ENCODE measurements at regions not wholly inside any gene's neighbourhood (a gene's known extent, or its start where the extent isn't known, plus 50 kb on each side); places are given as distances from the start of the nearest gene placed in this dataset.
"Not testable (repeated sequence)": the region's sequence is repeated elsewhere in the genome, so short reads cannot be mapped to it uniquely, and the experiment has no call there.

DNA sequence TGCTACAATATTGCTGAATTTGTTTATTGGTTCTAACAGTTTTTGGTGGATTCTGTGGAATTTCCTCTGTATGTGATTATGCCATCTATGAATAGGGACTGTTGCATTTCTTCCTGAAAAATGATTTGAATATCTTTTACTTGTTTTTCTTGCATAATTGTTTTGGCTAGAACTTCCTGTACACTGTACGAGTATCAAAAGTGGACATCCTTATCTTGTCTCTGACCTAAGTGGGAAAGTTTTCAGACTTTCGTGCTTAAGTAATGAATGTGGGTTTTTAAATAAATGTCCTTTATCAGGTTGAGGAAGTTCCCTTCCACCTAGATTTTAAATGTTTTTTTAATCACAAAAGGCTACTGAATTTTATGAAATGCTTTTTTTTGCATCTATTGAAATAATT, 203.8 kb upstream of the ATP10A start:
- TF ChIP-seq POLR2A (IDR thresholded peaks at IDR 0.05) (no peak), POLR2AphosphoS5 (IDR thresholded peaks at IDR 0.05) (no peak)
- TF ChIP-seq, protein P1, sequence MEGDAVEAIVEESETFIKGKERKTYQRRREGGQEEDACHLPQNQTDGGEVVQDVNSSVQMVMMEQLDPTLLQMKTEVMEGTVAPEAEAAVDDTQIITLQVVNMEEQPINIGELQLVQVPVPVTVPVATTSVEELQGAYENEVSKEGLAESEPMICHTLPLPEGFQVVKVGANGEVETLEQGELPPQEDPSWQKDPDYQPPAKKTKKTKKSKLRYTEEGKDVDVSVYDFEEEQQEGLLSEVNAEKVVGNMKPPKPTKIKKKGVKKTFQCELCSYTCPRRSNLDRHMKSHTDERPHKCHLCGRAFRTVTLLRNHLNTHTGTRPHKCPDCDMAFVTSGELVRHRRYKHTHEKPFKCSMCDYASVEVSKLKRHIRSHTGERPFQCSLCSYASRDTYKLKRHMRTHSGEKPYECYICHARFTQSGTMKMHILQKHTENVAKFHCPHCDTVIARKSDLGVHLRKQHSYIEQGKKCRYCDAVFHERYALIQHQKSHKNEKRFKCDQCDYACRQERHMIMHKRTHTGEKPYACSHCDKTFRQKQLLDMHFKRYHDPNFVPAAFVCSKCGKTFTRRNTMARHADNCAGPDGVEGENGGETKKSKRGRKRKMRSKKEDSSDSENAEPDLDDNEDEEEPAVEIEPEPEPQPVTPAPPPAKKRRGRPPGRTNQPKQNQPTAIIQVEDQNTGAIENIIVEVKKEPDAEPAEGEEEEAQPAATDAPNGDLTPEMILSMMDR (IDR thresholded peaks at IDR 0.05 in 8 of 11, conservative IDR thresholded peaks at IDR 0.05 in 3 of 11): no peak
- no peaks in the 10 kb centered on the region for H3K36me3 ChIP-seq
- H3K4me1 ChIP-seq: no peaks in the 10 kb centered on the region
- intact Hi-C loops (cut with DNase I; ENCODE audit: low total_unique reads): no loop called here
- peaks cover 0 to 11% (median 0%) of the 10 kb centered on the region in 7 donors for H3K27me3 ChIP-seq (replicated peaks in 1 of 7)
- H3K27ac ChIP-seq: no peak overlapping the region
- DNase-seq: no peak
- 42 to 53% (median 48%) methylated on average over 2 of the region's 2 CpGs for WGBS, 5 donors
- H3K9me3 ChIP-seq: no peaks in the 10 kb centered on the region
- H3K4me3 ChIP-seq: no peak overlapping the region

DNA sequence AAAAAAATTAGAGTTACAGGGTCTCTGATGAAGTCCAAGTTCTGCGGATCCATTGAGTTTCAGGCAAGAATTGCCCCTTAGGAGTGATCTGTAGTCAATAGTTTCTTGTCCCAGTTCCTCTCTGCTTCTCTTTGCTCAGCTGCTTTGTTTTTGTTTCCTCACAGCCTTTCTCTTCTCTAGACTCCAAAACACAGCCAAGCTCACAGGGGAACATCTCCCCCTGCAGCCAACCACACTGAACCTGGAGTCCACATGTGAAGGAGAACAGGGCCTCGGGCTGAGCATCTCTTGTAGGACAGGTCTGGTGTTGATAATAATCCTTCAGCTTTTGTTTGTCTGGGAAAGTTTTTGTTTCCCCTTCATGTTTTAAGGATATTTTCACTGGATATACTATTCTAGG, 202.6 kb upstream of the ATP10A start:
- Histone ChIP-seq H3K4me3 (no peak overlapping the region), H3K4me1 (no peaks in the 10 kb centered on the region), H3K9me3 (no peaks in the 10 kb centered on the region), H3K27ac (no peak overlapping the region), H3K36me3 (no peaks in the 10 kb centered on the region), H3K27me3 (replicated peaks in 1 of 7) (peaks cover 0 to 7% (median 0%) of the 10 kb centered on the region in 7 donors)
- WGBS, 5 donors: 76 to 86% (median 83%) methylated on average over 2 of the region's 2 CpGs
- TF ChIP-seq, protein P1 (IDR thresholded peaks at IDR 0.05 in 8 of 11, conservative IDR thresholded peaks at IDR 0.05 in 3 of 11): no peak
- no peak for TF ChIP-seq POLR2A (IDR thresholded peaks at IDR 0.05)
- TF ChIP-seq POLR2AphosphoS5 (IDR thresholded peaks at IDR 0.05): no peak
- no peak for DNase-seq
- intact Hi-C loops (cut with DNase I; ENCODE audit: low total_unique reads): no loop called here

DNA sequence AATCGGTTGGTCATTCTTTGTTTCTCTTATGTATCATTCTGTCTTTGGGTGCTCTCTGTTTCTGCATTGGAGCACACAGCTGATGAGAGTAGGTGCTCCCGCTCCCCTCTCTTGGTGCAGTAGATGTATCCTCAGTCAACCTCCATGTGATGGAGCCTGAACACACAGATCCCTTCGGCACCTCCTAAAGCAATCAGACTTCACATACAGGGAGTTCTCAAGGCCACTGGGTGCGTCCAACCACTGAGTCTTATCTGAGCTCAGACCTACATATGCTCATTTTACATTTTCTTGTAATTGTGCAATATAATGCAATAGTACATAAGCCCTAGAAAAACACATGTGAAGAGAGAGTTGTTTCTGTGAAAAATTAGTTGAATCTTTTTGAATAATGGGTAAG, 198.1 kb upstream of the ATP10A start:
- Histone ChIP-seq H3K27ac (no peak overlapping the region), H3K27me3 (replicated peaks in 1 of 7) (peaks cover 0 to 3% (median 0%) of the 10 kb centered on the region in 7 donors), H3K9me3 (peaks cover 0 to 25% (median 0%) of the 10 kb centered on the region in 8 donors), H3K4me1 (no peaks in the 10 kb centered on the region), H3K36me3 (no peaks in the 10 kb centered on the region), H3K4me3 (no peak overlapping the region)
- intact Hi-C loops (cut with DNase I; ENCODE audit: low total_unique reads): no loop called here
- 81 to 92% (median 85%) methylated on average over 4 of the region's 4 CpGs for WGBS, 5 donors
- no peak for DNase-seq
- TF ChIP-seq, protein P1 (IDR thresholded peaks at IDR 0.05 in 8 of 11, conservative IDR thresholded peaks at IDR 0.05 in 3 of 11): no peak
- TF ChIP-seq POLR2AphosphoS5 (IDR thresholded peaks at IDR 0.05) (no peak), POLR2A (IDR thresholded peaks at IDR 0.05) (no peak)

DNA sequence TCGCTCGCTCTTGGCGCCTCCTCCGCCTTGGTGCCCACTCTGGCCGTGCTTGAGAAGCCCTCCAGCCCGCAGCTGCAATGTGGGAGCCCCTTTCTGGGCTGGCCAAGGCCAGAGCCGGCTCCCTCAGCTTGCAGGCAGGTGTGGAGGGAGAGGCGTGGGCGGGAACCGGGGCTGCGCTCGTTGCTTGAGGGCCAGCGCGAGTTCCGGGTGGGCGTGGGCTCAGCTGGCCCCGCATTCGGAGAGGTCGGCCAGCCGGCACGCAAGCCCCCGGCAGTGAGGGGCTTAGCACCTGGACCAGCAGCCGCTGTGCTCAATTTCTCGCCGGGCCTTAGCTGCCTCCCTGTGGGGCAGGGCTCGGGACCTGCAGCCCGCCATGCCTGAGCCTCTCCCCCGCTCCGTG, 193.6 kb upstream of the ATP10A start:
- DNase-seq: not testable (repeated sequence)
- 88 to 93% (median 89%) methylated on average over 11 to 29 of the region's 29 CpGs for WGBS, 5 donors

More for the DNA sequence above, 193.6 kb upstream of the ATP10A start:
- H3K36me3 ChIP-seq; H3K4me1 ChIP-seq; intact Hi-C loops (cut with DNase I; ENCODE audit: low total_unique reads); H3K27ac ChIP-seq; H3K27me3 ChIP-seq (replicated peaks in 1 of 7); H3K4me3 ChIP-seq: not testable (repeated sequence)
- peaks cover 0 to 25% (median 0%) of the 10 kb centered on the region in 8 donors for H3K9me3 ChIP-seq
